ENCODE measurements at regions not wholly inside any gene's neighbourhood (a gene's known extent, or its start where the extent isn't known, plus 50 kb on each side); places are given as distances from the start of the nearest gene placed in this dataset.
A peak's percentile ranks its signal among the peaks of the same experiment; 100 is the strongest.

- intact Hi-C loops (cut with micrococcal nuclease; ENCODE audit: unreplicated experiment): loop anchor here (5.0 kb wide), 2 partner anchors 70 to 125 kb away; no protein-coding TSS in a partner anchor
- POLR2A ChIA-PET (ENCODE audit: low non-redundant PET): no interaction called here
- CTCF ChIA-PET: no interaction called here
Observed at GRCh38 chr2:129732630-129733026, 246.8 kb upstream of the RAB6C start.

GRCh38 chr2:129733041-129733440, 246.4 kb upstream of the RAB6C start:
- no peak for DNase-seq (ENCODE audit: low spot score)
- Histone ChIP-seq H3K27ac (ENCODE audit: low read depth, low read length, poor library complexity, severe bottlenecking) (peak overlapping the region; percentile 86), H3K9me3 (ENCODE audit: low read depth, low read length, poor library complexity, severe bottlenecking) (no peaks in the 10 kb centered on the region), H3K36me3 (ENCODE audit: insufficient read depth, low read length, poor library complexity, severe bottlenecking) (no peaks in the 10 kb centered on the region), H3K4me3 (ENCODE audit: low read depth, low read length, poor library complexity, severe bottlenecking) (no peak overlapping the region), H3K27me3 (replicated peaks; ENCODE audit: insufficient read depth, low read depth, low read length, poor library complexity) (no peaks in the 10 kb centered on the region), H3K4me1 (ENCODE audit: insufficient read depth, low read length, poor library complexity, severe bottlenecking) (peaks cover 28% of the 10 kb centered on the region)
- CTCF ChIA-PET: no interaction called here
- TF ChIP-seq EZH2 (IDR thresholded peaks at IDR 0.05; ENCODE audit: borderline replicate concordance, low read depth, low read length, poor library complexity, severe bottlenecking): no peak
- TF ChIP-seq CTCF (conservative IDR thresholded peaks at IDR 0.05; ENCODE audit: low read depth, low read length): no peak
- intact Hi-C loops (cut with micrococcal nuclease; ENCODE audit: unreplicated experiment): loop anchor here (5.0 kb wide), 2 partner anchors 69 to 126 kb away; no protein-coding TSS in a partner anchor
- POLR2A ChIA-PET (ENCODE audit: low non-redundant PET): no interaction called here
- BruUV-seq (replicated peaks): no TSS peak

More at GRCh38 chr2:129732630-129733026, 246.8 kb upstream of the RAB6C start:
- TF ChIP-seq CTCF (conservative IDR thresholded peaks at IDR 0.05; ENCODE audit: low read depth, low read length) (no peak), EZH2 (IDR thresholded peaks at IDR 0.05; ENCODE audit: borderline replicate concordance, low read depth, low read length, poor library complexity, severe bottlenecking) (no peak)
- no peak overlapping the region for H3K4me3 ChIP-seq (ENCODE audit: low read depth, low read length, poor library complexity, severe bottlenecking)
- peak overlapping the region; percentile 86 for H3K27ac ChIP-seq (ENCODE audit: low read depth, low read length, poor library complexity, severe bottlenecking)
- BruUV-seq (replicated peaks): no TSS peak
- DNase-seq (ENCODE audit: low spot score): no peak
- no peaks in the 10 kb centered on the region for H3K27me3 ChIP-seq (replicated peaks; ENCODE audit: insufficient read depth, low read depth, low read length, poor library complexity)
- no peaks in the 10 kb centered on the region for H3K9me3 ChIP-seq (ENCODE audit: low read depth, low read length, poor library complexity, severe bottlenecking)
- peaks cover 28% of the 10 kb centered on the region for H3K4me1 ChIP-seq (ENCODE audit: insufficient read depth, low read length, poor library complexity, severe bottlenecking)
- H3K36me3 ChIP-seq (ENCODE audit: insufficient read depth, low read length, poor library complexity, severe bottlenecking): no peaks in the 10 kb centered on the region

GRCh38 chr2:129733579-129733978, 245.9 kb upstream of the RAB6C start:
- no peak for DNase-seq (ENCODE audit: low spot score)
- no peak overlapping the region for H3K27ac ChIP-seq (ENCODE audit: low read depth, low read length, poor library complexity, severe bottlenecking)
- H3K27me3 ChIP-seq (replicated peaks; ENCODE audit: insufficient read depth, low read depth, low read length, poor library complexity): no peaks in the 10 kb centered on the region
- POLR2A ChIA-PET (ENCODE audit: low non-redundant PET): no interaction called here
- H3K36me3 ChIP-seq (ENCODE audit: insufficient read depth, low read length, poor library complexity, severe bottlenecking): no peaks in the 10 kb centered on the region
- H3K4me1 ChIP-seq (ENCODE audit: insufficient read depth, low read length, poor library complexity, severe bottlenecking): peaks cover 28% of the 10 kb centered on the region
- CTCF ChIA-PET: no interaction called here
- BruUV-seq (replicated peaks): no TSS peak
- TF ChIP-seq CTCF (conservative IDR thresholded peaks at IDR 0.05; ENCODE audit: low read depth, low read length) (no peak), EZH2 (IDR thresholded peaks at IDR 0.05; ENCODE audit: borderline replicate concordance, low read depth, low read length, poor library complexity, severe bottlenecking) (no peak)
- intact Hi-C loops (cut with micrococcal nuclease; ENCODE audit: unreplicated experiment): loop anchor here (5.0 kb wide), 2 partner anchors 69 to 126 kb away; no protein-coding TSS in a partner anchor
- H3K4me3 ChIP-seq (ENCODE audit: low read depth, low read length, poor library complexity, severe bottlenecking): no peak overlapping the region
- H3K9me3 ChIP-seq (ENCODE audit: low read depth, low read length, poor library complexity, severe bottlenecking): no peaks in the 10 kb centered on the region

All from A673 (cell line).